WTC11 (cell line): ENCODE measurements at regions not wholly inside any gene's neighbourhood (a gene's known extent, or its start where the extent isn't known, plus 50 kb on each side); places are given as distances from the start of the nearest gene placed in this dataset.

Experiments used
- ATAC-seq: fragments of 200-7000 bp; cut with Tn5 transposase; 2 replicates; pipeline ENCODE4 v1.10.0; 2021; ENCODE audit warnings: mild to moderate bottlenecking, moderate library complexity
- CTCF ChIA-PET: fragments of 300-600 bp; sonication (Branson Sonifier 250); formaldehyde crosslinking; loops from one replicate; lab custom pipeline; 2021; ENCODE audit warnings: antibody characterized with exemption; lab: Charles Lee
- POLR2A ChIA-PET: fragments of 350-600 bp; sonication (Branson Sonifier 250); formaldehyde crosslinking; loops from one replicate; lab custom pipeline; 2021; ENCODE audit warnings: antibody characterized with exemption; lab: Charles Lee
- DNase-seq: peaks from one replicate; pipeline ENCODE4 v3.0.0; 2021; ENCODE audit warnings: low spot score
- H3K27ac Mint-ChIP-seq: 2 replicates; pipeline ENCODE4 v1.8.0; 2021; ENCODE audit warnings: mixed read lengths
- H3K27me3 Mint-ChIP-seq: 2 replicates; pipeline ENCODE4 v1.8.0; 2021; ENCODE audit warnings: low read depth, mild to moderate bottlenecking, moderate library complexity, mixed read lengths
- H3K36me3 Mint-ChIP-seq: 2 replicates; pipeline ENCODE4 v1.8.0; 2021; ENCODE audit warnings: mixed read lengths
- H3K4me1 Mint-ChIP-seq: 2 replicates; pipeline ENCODE4 v1.8.0; 2022; ENCODE audit warnings: mixed read lengths
- H3K4me3 Mint-ChIP-seq: 2 replicates; pipeline ENCODE4 v1.8.0; 2021; ENCODE audit warnings: mild to moderate bottlenecking, moderate library complexity, mixed read lengths
- H3K9me3 Mint-ChIP-seq: 2 replicates; pipeline ENCODE4 v1.8.0; 2021; ENCODE audit warnings: mixed read lengths
- CBFB ChIP-seq: sonication (generic); formaldehyde crosslinking; IDR thresholded peaks from 2 replicates; pipeline ENCODE4 v1.8.1; 2022; ENCODE audit warnings: mild to moderate bottlenecking, low read depth, missing genetic modification reagents
- ELF4 ChIP-seq: sonication (generic); formaldehyde crosslinking; IDR thresholded peaks from 2 replicates; pipeline ENCODE4 v1.8.1; 2022; ENCODE audit warnings: low read depth, mild to moderate bottlenecking, moderate library complexity, missing genetic modification reagents
- FOXK1 ChIP-seq: sonication (generic); formaldehyde crosslinking; IDR thresholded peaks from 2 replicates; pipeline ENCODE4 v1.8.0; 2022; ENCODE audit warnings: mild to moderate bottlenecking, moderate library complexity, missing genetic modification reagents
- JAZF1 ChIP-seq: fragments of 250-450 bp; sonication (Bioruptor Pico); IDR thresholded peaks from 2 replicates; pipeline ENCODE4 v1.9.0; 2021; ENCODE audit warnings: moderate library complexity, mild to moderate bottlenecking, inconsistent platforms
- MYBL2 ChIP-seq: sonication (generic); formaldehyde crosslinking; IDR thresholded peaks from 2 replicates; pipeline ENCODE4 v1.8.1; 2023; ENCODE audit warnings: mild to moderate bottlenecking, moderate library complexity, missing genetic modification reagents
- SOX15 ChIP-seq: fragments of 250-450 bp; sonication (Bioruptor Pico); IDR thresholded peaks from 2 replicates; pipeline ENCODE4 v1.9.0; 2021; ENCODE audit warnings: mild to moderate bottlenecking
- ZNF219 ChIP-seq: sonication (generic); formaldehyde crosslinking; IDR thresholded peaks from 2 replicates; pipeline ENCODE4 v1.8.0; 2023; ENCODE audit warnings: missing genetic modification reagents, mild to moderate bottlenecking, borderline replicate concordance
- ZNF396 ChIP-seq: fragments of 250-450 bp; sonication (Bioruptor Pico); IDR thresholded peaks from 2 replicates; pipeline ENCODE4 v1.8.0; 2021; ENCODE audit warnings: mild to moderate bottlenecking, moderate library complexity, borderline replicate concordance
- ZNF416 ChIP-seq: fragments of 250-450 bp; sonication (Bioruptor Pico); IDR thresholded peaks from 2 replicates; pipeline ENCODE4 v1.9.0; 2021; ENCODE audit warnings: mild to moderate bottlenecking, inconsistent platforms
- ZNF671 ChIP-seq: fragments of 250-450 bp; sonication (Bioruptor Pico); IDR thresholded peaks from 2 replicates; pipeline ENCODE4 v1.8.0; 2021; ENCODE audit warnings: mild to moderate bottlenecking
- TF ChIP-seq, protein P1 (sequence below): fragments of 250-450 bp; sonication (Bioruptor Pico); IDR thresholded peaks from 2 replicates; pipeline ENCODE4 v1.9.0; 2021; ENCODE audit warnings: mild to moderate bottlenecking, borderline replicate concordance
- TF ChIP-seq, protein P2 (sequence below): sonication (generic); formaldehyde crosslinking; IDR thresholded peaks from 2 replicates; pipeline ENCODE4 v1.8.0; 2023; ENCODE audit warnings: mild to moderate bottlenecking, missing genetic modification reagents
- TF ChIP-seq, protein P3 (sequence below): sonication (generic); formaldehyde crosslinking; IDR thresholded peaks from 2 replicates; pipeline ENCODE4 v1.8.1; 2023; ENCODE audit warnings: mild to moderate bottlenecking, missing genetic modification reagents, borderline replicate concordance
- TF ChIP-seq, protein P4 (sequence below): sonication (generic); formaldehyde crosslinking; IDR thresholded peaks from 2 replicates; pipeline ENCODE4 v1.8.1; 2022; ENCODE audit warnings: low read depth, missing genetic modification reagents, borderline replicate concordance
- TF ChIP-seq, protein P5 (sequence below): sonication (generic); formaldehyde crosslinking; IDR thresholded peaks from 2 replicates; pipeline ENCODE4 v1.8.1; 2023; ENCODE audit warnings: mild to moderate bottlenecking, missing genetic modification reagents

DNA sequence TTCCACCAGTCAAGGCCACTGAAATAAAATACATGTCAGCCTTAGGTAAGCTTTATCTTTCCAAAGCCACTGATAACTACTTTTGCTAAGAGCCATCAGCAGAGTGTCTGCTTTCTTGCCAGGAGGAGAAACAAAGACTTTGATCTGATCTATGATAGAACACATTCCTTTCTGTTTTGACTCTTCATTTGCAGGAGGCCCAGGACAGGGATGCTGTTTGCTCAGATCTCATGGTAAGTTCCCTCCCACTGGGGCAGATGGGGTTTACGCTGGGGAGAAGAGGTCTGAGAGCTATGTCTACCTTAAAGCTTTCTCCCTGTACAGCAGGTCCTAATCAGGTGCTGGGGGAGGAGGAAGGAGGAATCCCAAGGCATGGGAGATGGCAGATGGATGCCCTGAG lies 497.6 kb downstream of the NTRK2 start:
- Mint-ChIP-seq H3K4me3 (no peak overlapping the region), H3K27ac (no peak overlapping the region)
- TF ChIP-seq, protein P1, sequence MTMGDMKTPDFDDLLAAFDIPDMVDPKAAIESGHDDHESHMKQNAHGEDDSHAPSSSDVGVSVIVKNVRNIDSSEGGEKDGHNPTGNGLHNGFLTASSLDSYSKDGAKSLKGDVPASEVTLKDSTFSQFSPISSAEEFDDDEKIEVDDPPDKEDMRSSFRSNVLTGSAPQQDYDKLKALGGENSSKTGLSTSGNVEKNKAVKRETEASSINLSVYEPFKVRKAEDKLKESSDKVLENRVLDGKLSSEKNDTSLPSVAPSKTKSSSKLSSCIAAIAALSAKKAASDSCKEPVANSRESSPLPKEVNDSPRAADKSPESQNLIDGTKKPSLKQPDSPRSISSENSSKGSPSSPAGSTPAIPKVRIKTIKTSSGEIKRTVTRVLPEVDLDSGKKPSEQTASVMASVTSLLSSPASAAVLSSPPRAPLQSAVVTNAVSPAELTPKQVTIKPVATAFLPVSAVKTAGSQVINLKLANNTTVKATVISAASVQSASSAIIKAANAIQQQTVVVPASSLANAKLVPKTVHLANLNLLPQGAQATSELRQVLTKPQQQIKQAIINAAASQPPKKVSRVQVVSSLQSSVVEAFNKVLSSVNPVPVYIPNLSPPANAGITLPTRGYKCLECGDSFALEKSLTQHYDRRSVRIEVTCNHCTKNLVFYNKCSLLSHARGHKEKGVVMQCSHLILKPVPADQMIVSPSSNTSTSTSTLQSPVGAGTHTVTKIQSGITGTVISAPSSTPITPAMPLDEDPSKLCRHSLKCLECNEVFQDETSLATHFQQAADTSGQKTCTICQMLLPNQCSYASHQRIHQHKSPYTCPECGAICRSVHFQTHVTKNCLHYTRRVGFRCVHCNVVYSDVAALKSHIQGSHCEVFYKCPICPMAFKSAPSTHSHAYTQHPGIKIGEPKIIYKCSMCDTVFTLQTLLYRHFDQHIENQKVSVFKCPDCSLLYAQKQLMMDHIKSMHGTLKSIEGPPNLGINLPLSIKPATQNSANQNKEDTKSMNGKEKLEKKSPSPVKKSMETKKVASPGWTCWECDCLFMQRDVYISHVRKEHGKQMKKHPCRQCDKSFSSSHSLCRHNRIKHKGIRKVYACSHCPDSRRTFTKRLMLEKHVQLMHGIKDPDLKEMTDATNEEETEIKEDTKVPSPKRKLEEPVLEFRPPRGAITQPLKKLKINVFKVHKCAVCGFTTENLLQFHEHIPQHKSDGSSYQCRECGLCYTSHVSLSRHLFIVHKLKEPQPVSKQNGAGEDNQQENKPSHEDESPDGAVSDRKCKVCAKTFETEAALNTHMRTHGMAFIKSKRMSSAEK (CRISPR knock-in tag): no peak
- TF ChIP-seq, protein P2, sequence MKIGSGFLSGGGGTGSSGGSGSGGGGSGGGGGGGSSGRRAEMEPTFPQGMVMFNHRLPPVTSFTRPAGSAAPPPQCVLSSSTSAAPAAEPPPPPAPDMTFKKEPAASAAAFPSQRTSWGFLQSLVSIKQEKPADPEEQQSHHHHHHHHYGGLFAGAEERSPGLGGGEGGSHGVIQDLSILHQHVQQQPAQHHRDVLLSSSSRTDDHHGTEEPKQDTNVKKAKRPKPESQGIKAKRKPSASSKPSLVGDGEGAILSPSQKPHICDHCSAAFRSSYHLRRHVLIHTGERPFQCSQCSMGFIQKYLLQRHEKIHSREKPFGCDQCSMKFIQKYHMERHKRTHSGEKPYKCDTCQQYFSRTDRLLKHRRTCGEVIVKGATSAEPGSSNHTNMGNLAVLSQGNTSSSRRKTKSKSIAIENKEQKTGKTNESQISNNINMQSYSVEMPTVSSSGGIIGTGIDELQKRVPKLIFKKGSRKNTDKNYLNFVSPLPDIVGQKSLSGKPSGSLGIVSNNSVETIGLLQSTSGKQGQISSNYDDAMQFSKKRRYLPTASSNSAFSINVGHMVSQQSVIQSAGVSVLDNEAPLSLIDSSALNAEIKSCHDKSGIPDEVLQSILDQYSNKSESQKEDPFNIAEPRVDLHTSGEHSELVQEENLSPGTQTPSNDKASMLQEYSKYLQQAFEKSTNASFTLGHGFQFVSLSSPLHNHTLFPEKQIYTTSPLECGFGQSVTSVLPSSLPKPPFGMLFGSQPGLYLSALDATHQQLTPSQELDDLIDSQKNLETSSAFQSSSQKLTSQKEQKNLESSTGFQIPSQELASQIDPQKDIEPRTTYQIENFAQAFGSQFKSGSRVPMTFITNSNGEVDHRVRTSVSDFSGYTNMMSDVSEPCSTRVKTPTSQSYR (CRISPR knock-in tag): no peak
- TF ChIP-seq, protein P3, sequence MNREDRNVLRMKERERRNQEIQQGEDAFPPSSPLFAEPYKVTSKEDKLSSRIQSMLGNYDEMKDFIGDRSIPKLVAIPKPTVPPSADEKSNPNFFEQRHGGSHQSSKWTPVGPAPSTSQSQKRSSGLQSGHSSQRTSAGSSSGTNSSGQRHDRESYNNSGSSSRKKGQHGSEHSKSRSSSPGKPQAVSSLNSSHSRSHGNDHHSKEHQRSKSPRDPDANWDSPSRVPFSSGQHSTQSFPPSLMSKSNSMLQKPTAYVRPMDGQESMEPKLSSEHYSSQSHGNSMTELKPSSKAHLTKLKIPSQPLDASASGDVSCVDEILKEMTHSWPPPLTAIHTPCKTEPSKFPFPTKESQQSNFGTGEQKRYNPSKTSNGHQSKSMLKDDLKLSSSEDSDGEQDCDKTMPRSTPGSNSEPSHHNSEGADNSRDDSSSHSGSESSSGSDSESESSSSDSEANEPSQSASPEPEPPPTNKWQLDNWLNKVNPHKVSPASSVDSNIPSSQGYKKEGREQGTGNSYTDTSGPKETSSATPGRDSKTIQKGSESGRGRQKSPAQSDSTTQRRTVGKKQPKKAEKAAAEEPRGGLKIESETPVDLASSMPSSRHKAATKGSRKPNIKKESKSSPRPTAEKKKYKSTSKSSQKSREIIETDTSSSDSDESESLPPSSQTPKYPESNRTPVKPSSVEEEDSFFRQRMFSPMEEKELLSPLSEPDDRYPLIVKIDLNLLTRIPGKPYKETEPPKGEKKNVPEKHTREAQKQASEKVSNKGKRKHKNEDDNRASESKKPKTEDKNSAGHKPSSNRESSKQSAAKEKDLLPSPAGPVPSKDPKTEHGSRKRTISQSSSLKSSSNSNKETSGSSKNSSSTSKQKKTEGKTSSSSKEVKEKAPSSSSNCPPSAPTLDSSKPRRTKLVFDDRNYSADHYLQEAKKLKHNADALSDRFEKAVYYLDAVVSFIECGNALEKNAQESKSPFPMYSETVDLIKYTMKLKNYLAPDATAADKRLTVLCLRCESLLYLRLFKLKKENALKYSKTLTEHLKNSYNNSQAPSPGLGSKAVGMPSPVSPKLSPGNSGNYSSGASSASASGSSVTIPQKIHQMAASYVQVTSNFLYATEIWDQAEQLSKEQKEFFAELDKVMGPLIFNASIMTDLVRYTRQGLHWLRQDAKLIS (CRISPR knock-in tag): no peak
- TF ChIP-seq ZNF416 (CRISPR knock-in tag) (no peak), ELF4 (CRISPR knock-in tag) (no peak), JAZF1 (CRISPR knock-in tag) (no peak)
- TF ChIP-seq, protein P4, sequence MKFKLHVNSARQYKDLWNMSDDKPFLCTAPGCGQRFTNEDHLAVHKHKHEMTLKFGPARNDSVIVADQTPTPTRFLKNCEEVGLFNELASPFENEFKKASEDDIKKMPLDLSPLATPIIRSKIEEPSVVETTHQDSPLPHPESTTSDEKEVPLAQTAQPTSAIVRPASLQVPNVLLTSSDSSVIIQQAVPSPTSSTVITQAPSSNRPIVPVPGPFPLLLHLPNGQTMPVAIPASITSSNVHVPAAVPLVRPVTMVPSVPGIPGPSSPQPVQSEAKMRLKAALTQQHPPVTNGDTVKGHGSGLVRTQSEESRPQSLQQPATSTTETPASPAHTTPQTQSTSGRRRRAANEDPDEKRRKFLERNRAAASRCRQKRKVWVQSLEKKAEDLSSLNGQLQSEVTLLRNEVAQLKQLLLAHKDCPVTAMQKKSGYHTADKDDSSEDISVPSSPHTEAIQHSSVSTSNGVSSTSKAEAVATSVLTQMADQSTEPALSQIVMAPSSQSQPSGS: no peak
- TF ChIP-seq, protein P5, sequence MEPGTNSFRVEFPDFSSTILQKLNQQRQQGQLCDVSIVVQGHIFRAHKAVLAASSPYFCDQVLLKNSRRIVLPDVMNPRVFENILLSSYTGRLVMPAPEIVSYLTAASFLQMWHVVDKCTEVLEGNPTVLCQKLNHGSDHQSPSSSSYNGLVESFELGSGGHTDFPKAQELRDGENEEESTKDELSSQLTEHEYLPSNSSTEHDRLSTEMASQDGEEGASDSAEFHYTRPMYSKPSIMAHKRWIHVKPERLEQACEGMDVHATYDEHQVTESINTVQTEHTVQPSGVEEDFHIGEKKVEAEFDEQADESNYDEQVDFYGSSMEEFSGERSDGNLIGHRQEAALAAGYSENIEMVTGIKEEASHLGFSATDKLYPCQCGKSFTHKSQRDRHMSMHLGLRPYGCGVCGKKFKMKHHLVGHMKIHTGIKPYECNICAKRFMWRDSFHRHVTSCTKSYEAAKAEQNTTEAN (CRISPR knock-in tag): no peak
- TF ChIP-seq, all 79 proteins: peak for 0
- POLR2A ChIA-PET: no interaction called here
- peak; percentile 20; the same call in 1 of the 2 replicates for ATAC-seq
- CTCF ChIA-PET: interaction anchor here (0.5 kb wide), 1 partner anchor 19 kb away, joined by 4 read pairs; no protein-coding TSS in a partner anchor
- Mint-ChIP-seq H3K27me3 (no peaks in the 10 kb centered on the region), H3K9me3 (peaks cover 25% of the 10 kb centered on the region), H3K4me1 (peaks cover 18% of the 10 kb centered on the region), H3K36me3 (peaks cover 14% of the 10 kb centered on the region)
- no peak for DNase-seq

DNA sequence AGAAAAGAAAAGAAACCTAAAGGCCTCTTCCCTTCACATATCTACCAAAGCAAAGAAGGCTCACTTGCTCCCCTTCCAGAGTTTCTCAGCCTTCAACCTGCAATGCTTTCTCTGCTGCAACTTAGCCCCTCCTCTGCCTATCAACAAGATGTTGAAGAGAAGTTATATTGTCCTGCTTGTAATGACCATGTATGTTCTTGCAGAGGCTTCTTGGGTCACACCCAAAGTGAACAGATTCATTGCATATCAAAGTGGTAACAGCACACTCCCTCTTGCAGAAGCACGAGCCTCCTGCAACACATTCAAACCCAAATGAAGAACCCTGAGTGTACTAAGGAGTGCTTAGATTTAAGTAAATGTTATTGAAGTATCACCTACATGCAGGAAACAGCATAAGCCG lies 494.3 kb downstream of the NTRK2 start:
- ChIA-PET POLR2A (no interaction called here), CTCF (no interaction called here)
- H3K4me1 Mint-ChIP-seq: peaks cover 18% of the 10 kb centered on the region
- no peak for DNase-seq
- peaks cover 9% of the 10 kb centered on the region for H3K36me3 Mint-ChIP-seq
- no peaks in the 10 kb centered on the region for H3K27me3 Mint-ChIP-seq
- ATAC-seq: no peak
- no peak overlapping the region for H3K27ac Mint-ChIP-seq
- no peak for TF ChIP-seq CBFB (CRISPR knock-in tag)
- TF ChIP-seq FOXK1 (CRISPR knock-in tag): no peak
- TF ChIP-seq ZNF671: no peak
- no peak for TF ChIP-seq MYBL2
- TF ChIP-seq ZNF219 (CRISPR knock-in tag): no peak
- TF ChIP-seq ZNF396 (CRISPR knock-in tag): no peak
- TF ChIP-seq SOX15 (CRISPR knock-in tag): no peak
- H3K4me3 Mint-ChIP-seq: no peak overlapping the region
- H3K9me3 Mint-ChIP-seq: peaks cover 18% of the 10 kb centered on the region
